Transverse colon (tissue), 4 donors: ENCODE measurements at regions not wholly inside any gene's neighbourhood (a gene's known extent, or its start where the extent isn't known, plus 50 kb on each side); places are given as distances from the start of the nearest gene placed in this dataset.

Experiments
- DNase-seq: peaks from one replicate; pipeline ENCODE4 v3.0.0-alpha.2; 2019
- H3K27ac ChIP-seq, 4 donors: fragments of 200-600 bp; sonication (generic); 2 replicates each; pipeline ENCODE4 v1.5.1; 2016 to 2018; ENCODE audit warnings: inconsistent platforms in 4 of 4
- H3K27me3 ChIP-seq: fragments of 200-600 bp; sonication (generic); 2 replicates; pipeline ENCODE4 v1.5.1; 2017; ENCODE audit warnings: inconsistent platforms
- H3K36me3 ChIP-seq, 4 donors: fragments of 200-600 bp; sonication (generic); 2 replicates each; pipeline ENCODE4 v1.5.1; 2017 to 2019; ENCODE audit warnings: inconsistent platforms in 4 of 4
- H3K4me1 ChIP-seq, 4 donors: fragments of 200-600 bp; sonication (generic); 2 replicates each; pipeline ENCODE4 v1.5.1; 2017 to 2020; ENCODE audit warnings: inconsistent platforms in 4 of 4
- H3K4me3 ChIP-seq, 4 donors: fragments of 200-600 bp; sonication (generic); 1 replicate in 1 of 4; 2 replicates in 3 of 4; pipeline versions ENCODE4 v1.5.1 to v1.6.1; 2017 to 2019; ENCODE audit warnings: inconsistent platforms in 4 of 4
- H3K9me3 ChIP-seq, 2 donors: fragments of 200-600 bp; sonication (generic); 2 replicates each; pipeline ENCODE4 v1.5.1; 2017 to 2019; ENCODE audit warnings: inconsistent platforms in 2 of 2
- CTCF ChIP-seq, 5 experiments: fragments of 200-600 bp in 3 of 5; fragments of 450-650 bp in 2 of 5; sonication (generic) in 3 of 5; IDR thresholded peaks; 1 replicate in 2 of 5; 2 replicates in 3 of 5; pipeline ENCODE4 v1.5.1; 2016 to 2017; ENCODE audit warnings: antibody characterized with exemption in 5 of 5, inconsistent platforms in 3 of 5, mild to moderate bottlenecking in 2 of 5, moderate library complexity in 1 of 5
- EP300 ChIP-seq: sonication (generic); formaldehyde crosslinking; IDR thresholded peaks from one replicate; pipeline ENCODE4 v1.6.1; 2017; ENCODE audit warnings: antibody characterized with exemption, low read depth
- POLR2A ChIP-seq: fragments of 450-650 bp; IDR thresholded peaks from one replicate; pipeline ENCODE4 v1.6.1; 2016; ENCODE audit warnings: antibody characterized with exemption, mild to moderate bottlenecking, moderate library complexity
- POLR2AphosphoS5 ChIP-seq, 3 donors: sonication (generic); formaldehyde crosslinking; IDR thresholded peaks; one replicate each; pipeline ENCODE4 v1.6.1; 2016; ENCODE audit warnings: antibody characterized with exemption in 3 of 3
- WGBS, 2 donors: methylation state at CpG; one replicate each; pipeline ENCODE4 v1.1.5; 2018; ENCODE audit warnings: low coverage in 1 of 2; 5-methylcytosine and 5-hydroxymethylcytosine counted together
- in situ Hi-C, 4 donors: fragments of 200-750 bp; cut with MboI; loops; one replicate each; pipeline versions ENCODE4 v1.15.0 to v1.15.1; 2017; ENCODE audit warnings: low sequenced_read_pairs in 3 of 4, low pct_ligation_motif_present in 1 of 4, low pct_unique_long_range_greater_than_20kb in 1 of 4
- intact Hi-C: fragments of 100-400 bp; cut with DNase I; formaldehyde crosslinking; loops from one replicate; pipeline ENCODE4 v1.15.1; 2023; ENCODE audit warnings: low total_unique reads

- Histone ChIP-seq H3K27ac (no peak overlapping the region), H3K9me3 (no peaks in the 10 kb centered on the region), H3K4me1 (no peaks in the 10 kb centered on the region), H3K4me3 (no peak overlapping the region), H3K36me3 (no peaks in the 10 kb centered on the region), H3K27me3 (no peaks in the 10 kb centered on the region)
- TF ChIP-seq EP300 (no peak), POLR2A (no peak), CTCF (IDR thresholded peaks at IDR 0.05) (no peak), POLR2AphosphoS5 (IDR thresholded peaks at IDR 0.05) (no peak)
- in situ Hi-C loops (no loop called here), intact Hi-C loops (no loop called here)
- whole genome bisulfite sequencing, 2 donors = 50 to 78% methylated on average over 2 of the region's 2 CpGs
- DNase-seq = no peak
These were observed 741.3 kb upstream of the MMS22L start for GRCh38 chr6:98024359-98024758.

DNA sequence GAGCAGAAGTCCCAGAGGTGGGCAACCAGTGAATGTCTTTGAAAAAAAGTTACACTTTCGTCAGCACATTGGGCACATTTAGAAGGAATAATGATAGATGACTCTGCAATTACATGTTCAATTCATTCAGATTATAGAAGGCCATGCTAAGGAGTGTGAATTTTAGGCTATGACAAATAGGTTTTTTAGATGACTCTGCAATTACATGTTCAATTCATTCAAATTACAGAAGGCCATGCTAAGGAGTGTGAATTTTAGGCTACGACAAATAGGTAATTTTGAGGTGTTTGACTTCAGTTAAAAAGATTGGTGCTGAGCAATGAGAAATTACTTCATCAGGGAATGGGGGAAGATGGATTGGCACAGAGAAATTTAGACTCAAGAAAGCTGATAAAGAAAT, 744.9 kb upstream of the MMS22L start:
- DNase-seq = no peak
- H3K27ac ChIP-seq = no peak overlapping the region
- WGBS, 2 donors = 63 to 76% methylated on average over 2 of the region's 2 CpGs
- no peaks in the 10 kb centered on the region for H3K27me3 ChIP-seq
- H3K4me1 ChIP-seq = no peaks in the 10 kb centered on the region
- no peaks in the 10 kb centered on the region for H3K9me3 ChIP-seq
- in situ Hi-C loops (no loop called here), intact Hi-C loops (no loop called here)
- TF ChIP-seq POLR2A (no peak), EP300 (no peak), POLR2AphosphoS5 (IDR thresholded peaks at IDR 0.05) (no peak), CTCF (IDR thresholded peaks at IDR 0.05) (no peak)
- no peak overlapping the region for H3K4me3 ChIP-seq
- no peaks in the 10 kb centered on the region for H3K36me3 ChIP-seq

DNA sequence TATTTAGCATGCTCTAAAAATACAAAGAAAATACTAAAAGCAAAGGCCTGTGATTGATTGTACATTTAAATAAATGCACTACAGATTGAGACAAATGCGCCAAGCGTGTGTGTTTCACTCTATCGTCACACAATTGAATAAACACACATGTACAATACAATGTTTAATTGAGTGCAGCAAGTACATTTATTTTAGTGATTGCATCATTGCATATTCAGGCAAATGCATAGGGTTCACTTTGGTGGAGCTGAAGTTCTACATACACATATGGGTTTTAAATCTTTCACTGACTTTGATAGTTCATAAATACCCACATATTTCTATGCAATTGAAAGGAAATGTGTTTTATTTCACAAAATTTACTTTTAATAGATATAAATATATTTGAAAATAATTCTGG, 750.6 kb upstream of the MMS22L start:
- Histone ChIP-seq H3K4me1 (no peaks in the 10 kb centered on the region), H3K27ac (no peak overlapping the region), H3K27me3 (no peaks in the 10 kb centered on the region), H3K4me3 (no peak overlapping the region), H3K9me3 (no peaks in the 10 kb centered on the region), H3K36me3 (no peaks in the 10 kb centered on the region)
- intact Hi-C loops = no loop called here
- TF ChIP-seq CTCF (IDR thresholded peaks at IDR 0.05) (no peak), EP300 (no peak), POLR2AphosphoS5 (IDR thresholded peaks at IDR 0.05) (no peak), POLR2A (no peak)
- no peak for DNase-seq
- in situ Hi-C loops = no loop called here
- WGBS, 2 donors = 84 to 85% methylated on average over 3 of the region's 3 CpGs

- Histone ChIP-seq H3K4me1 (no peaks in the 10 kb centered on the region), H3K9me3 (no peaks in the 10 kb centered on the region), H3K4me3 (no peak overlapping the region), H3K36me3 (no peaks in the 10 kb centered on the region), H3K27me3 (no peaks in the 10 kb centered on the region), H3K27ac (no peak overlapping the region)
- intact Hi-C loops = no loop called here
- no peak for TF ChIP-seq CTCF (IDR thresholded peaks at IDR 0.05)
- in situ Hi-C loops = no loop called here
- no peak for DNase-seq
- 30 to 39% methylated on average over 5 of the region's 5 CpGs for WGBS, 2 donors
These were observed 753.4 kb upstream of the MMS22L start for GRCh38 chr6:98036344-98036923.
